SK-N-SH (cell line): ENCODE measurements at regions not wholly inside any gene's neighbourhood (a gene's known extent, or its start where the extent isn't known, plus 50 kb on each side); places are given as distances from the start of the nearest gene placed in this dataset.

Source experiments
- CTCF ChIA-PET: fragments of 300-600, 350-600 bp; formaldehyde crosslinking; extraction: SDS; loops from one replicate; lab custom pipeline; 2021; lab: Yijun Ruan, JAX
- POLR2A ChIA-PET: fragments of 350-600 bp; sonication (Branson Sonifier 250); formaldehyde crosslinking; extraction: SDS; loops from one replicate; lab custom pipeline; 2020; ENCODE audit warnings: antibody characterized with exemption, inconsistent platforms; lab: Yijun Ruan, JAX
- DNase-seq: peaks from one replicate; pipeline ENCODE4 v3.0.0; 2012
- H2AFZ ChIP-seq: fragments of 200-600 bp; sonication (generic); 2 replicates; pipeline ENCODE4 v1.8.1; 2016; ENCODE audit warnings: antibody characterized with exemption, mild to moderate bottlenecking, low read depth
- H3F3A ChIP-seq: fragments of 200-600 bp; sonication (generic); replicated peaks from 2 replicates; pipeline ENCODE3; 2016; ENCODE audit warnings: antibody characterized with exemption, mild to moderate bottlenecking; ENCODE audit not compliant: insufficient read depth
- H3K27ac ChIP-seq, 2 experiments: fragments of 200-500 bp in 1 of 2; fragments of 200-600 bp in 1 of 2; sonication (Bioruptor generic) in 1 of 2; sonication (generic), shearing (Covaris generic) in 1 of 2; 2 replicates each; pipeline versions ENCODE4 v1.5.1 to v1.6.1; 2014 to 2016; ENCODE audit warnings: low read depth in 2 of 2, inconsistent platforms in 1 of 2, low read length in 1 of 2, mild to moderate bottlenecking in 1 of 2, mixed read lengths in 1 of 2
- H3K27me3 ChIP-seq: fragments of 200-600 bp; sonication (generic), shearing (Covaris generic); 2 replicates; pipeline ENCODE4 v1.6.1; 2016; ENCODE audit warnings: mixed run types; ENCODE audit not compliant: insufficient read depth
- H3K36me3 ChIP-seq, 2 experiments: fragments of 200-500 bp in 1 of 2; fragments of 200-600 bp in 1 of 2; sonication (Bioruptor generic) in 1 of 2; sonication (generic) in 1 of 2; replicated peaks in 1 of 2; 2 replicates each; pipeline versions ENCODE3 to v1.5.1; 2014 to 2016; ENCODE audit warnings: low read length in 1 of 2, mild to moderate bottlenecking in 1 of 2; ENCODE audit not compliant: insufficient read depth in 2 of 2, control insufficient read depth in 1 of 2
- H3K4me1 ChIP-seq, 2 experiments: fragments of 200-500 bp in 1 of 2; fragments of 200-600 bp in 1 of 2; sonication (Bioruptor generic) in 1 of 2; sonication (generic), shearing (Covaris generic) in 1 of 2; 2 replicates each; pipeline versions ENCODE4 v1.5.1 to v1.6.1; 2014 to 2016; ENCODE audit warnings: low read depth in 1 of 2, low read length in 1 of 2, mixed run types in 1 of 2; ENCODE audit not compliant: insufficient read depth in 2 of 2, control insufficient read depth in 1 of 2
- H3K4me2 ChIP-seq: fragments of 200-600 bp; sonication (generic), shearing (Covaris generic); 2 replicates; pipeline ENCODE4 v1.6.1; 2017; ENCODE audit warnings: mixed run types
- H3K4me3 ChIP-seq, 2 experiments: fragments of 200-500 bp in 1 of 2; fragments of 200-600 bp in 1 of 2; sonication (Bioruptor generic) in 1 of 2; sonication (generic), shearing (Covaris generic) in 1 of 2; 2 replicates each; pipeline versions ENCODE4 v1.5.1 to v1.8.1; 2014 to 2016; ENCODE audit warnings: low read depth in 2 of 2, inconsistent platforms in 1 of 2, low read length in 1 of 2, mild to moderate bottlenecking in 1 of 2, mixed read lengths in 1 of 2, moderate library complexity in 1 of 2
- H3K79me2 ChIP-seq: fragments of 200-600 bp; sonication (generic); 2 replicates; pipeline ENCODE4 v1.8.1; 2017; ENCODE audit warnings: mild to moderate bottlenecking; ENCODE audit not compliant: insufficient read depth
- H3K9ac ChIP-seq: fragments of 200-600 bp; sonication (generic); 2 replicates; pipeline ENCODE4 v1.6.1; 2017; ENCODE audit warnings: mixed run types
- H3K9me2 ChIP-seq: fragments of 200-600 bp; sonication (generic); 2 replicates; pipeline ENCODE4 v1.6.1; 2017; ENCODE audit warnings: mixed run types
- H3K9me3 ChIP-seq: fragments of 200-600 bp; sonication (generic); 2 replicates; pipeline ENCODE4 v1.6.1; 2017; ENCODE audit warnings: mixed run types, mild to moderate bottlenecking, moderate library complexity
- H4K20me1 ChIP-seq: fragments of 200-600 bp; sonication (generic); 2 replicates; pipeline ENCODE4 v1.6.1; 2017; ENCODE audit warnings: mild to moderate bottlenecking, mixed run types; ENCODE audit not compliant: insufficient read depth
- ELF1 ChIP-seq: IDR thresholded peaks from 2 replicates; pipeline ENCODE4 v1.4.0; 2012
- EZH2phosphoT487 ChIP-seq: fragments of 200-600 bp; sonication (generic); IDR thresholded peaks from 2 replicates; pipeline ENCODE4 v1.6.1; 2017; ENCODE audit warnings: low read depth, mixed run types, mild to moderate bottlenecking, antibody characterized with exemption, moderate library complexity, borderline replicate concordance
- FOXJ3 ChIP-seq: sonication (generic); formaldehyde crosslinking; IDR thresholded peaks from 2 replicates; pipeline ENCODE4 v1.5.1; 2020; ENCODE audit warnings: mild to moderate bottlenecking, missing genetic modification reagents
- FOXM1 ChIP-seq: IDR thresholded peaks from 2 replicates; pipeline ENCODE4 v1.4.0; 2012; ENCODE audit warnings: low read depth, mild to moderate bottlenecking
- JUND ChIP-seq: IDR thresholded peaks from 2 replicates; pipeline ENCODE4 v1.4.0; 2012
- MXI1 ChIP-seq: IDR thresholded peaks from 2 replicates; pipeline ENCODE4 v1.6.1; 2012; ENCODE audit warnings: mild to moderate bottlenecking, low read depth, low read length, improper control_type of control experiment
- NFIC ChIP-seq: IDR thresholded peaks from 2 replicates; pipeline ENCODE4 v1.4.0; 2012; ENCODE audit warnings: borderline replicate concordance
- RXRA ChIP-seq: IDR thresholded peaks from 2 replicates; pipeline ENCODE4 v1.4.0; 2012; ENCODE audit warnings: low read depth, mild to moderate bottlenecking, borderline replicate concordance
- SIN3A ChIP-seq: IDR thresholded peaks from 2 replicates; pipeline ENCODE4 v1.6.1; 2012; ENCODE audit warnings: low read depth, mild to moderate bottlenecking, low read length, moderate library complexity, borderline replicate concordance
- TEAD4 ChIP-seq: IDR thresholded peaks from 2 replicates; pipeline ENCODE4 v1.4.0; 2012; ENCODE audit warnings: mild to moderate bottlenecking, borderline replicate concordance; ENCODE audit not compliant: insufficient read depth
- YY1 ChIP-seq: IDR thresholded peaks from 2 replicates; pipeline ENCODE4 v1.4.0; 2012; ENCODE audit warnings: low read depth, mild to moderate bottlenecking
- WGBS: methylation state at CpG from one replicate; pipeline ENCODE4 v1.1.6; 2017; ENCODE audit warnings: low lambda C conversion rate; 5-methylcytosine and 5-hydroxymethylcytosine counted together
- TF ChIP-seq, protein P1 (sequence below): IDR thresholded peaks from 2 replicates; pipeline ENCODE4 v1.4.0; 2012; ENCODE audit warnings: low read depth, borderline replicate concordance
- TF ChIP-seq, protein P2 (sequence below): IDR thresholded peaks from 2 replicates; pipeline ENCODE4 v1.4.0; 2012; ENCODE audit warnings: low read depth
- TF ChIP-seq, protein P3 (sequence below): fragments of 150-350 bp; IDR thresholded peaks from 2 replicates; pipeline ENCODE4 v1.6.1; 2016; ENCODE audit warnings: mild to moderate bottlenecking, low read depth, low read length
- TF ChIP-seq, protein P4 (sequence below): IDR thresholded peaks from 2 replicates; pipeline ENCODE4 v1.6.1; 2012; ENCODE audit warnings: mild to moderate bottlenecking, low read depth, low read length, moderate library complexity

DNA sequence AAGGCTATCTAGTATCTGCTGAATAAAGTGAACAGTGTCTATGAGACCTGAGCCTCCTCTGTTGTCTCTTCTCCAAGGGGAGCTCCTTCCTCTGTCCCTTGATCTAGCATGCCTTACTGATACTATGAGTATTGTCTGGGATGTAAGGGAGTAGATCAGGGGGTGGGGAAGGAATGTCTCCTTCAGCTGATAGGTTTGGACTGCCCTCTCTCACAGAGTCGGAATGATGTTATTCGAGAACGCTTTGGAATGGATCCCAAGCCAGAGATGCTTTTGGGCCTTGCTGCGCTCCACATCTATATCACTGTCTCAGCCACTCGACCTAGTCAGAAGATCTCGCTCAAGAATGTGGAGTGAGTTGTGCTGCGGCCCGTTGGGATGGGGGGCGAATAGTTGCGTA lies 68.3 kb upstream of the PRPS1 start:
- Histone ChIP-seq H3K27ac (no peak overlapping the region), H3K9me2 (no peaks in the 10 kb centered on the region)
- no peak for TF ChIP-seq MXI1
- TF ChIP-seq NFIC = no peak
- TF ChIP-seq, protein P1, sequence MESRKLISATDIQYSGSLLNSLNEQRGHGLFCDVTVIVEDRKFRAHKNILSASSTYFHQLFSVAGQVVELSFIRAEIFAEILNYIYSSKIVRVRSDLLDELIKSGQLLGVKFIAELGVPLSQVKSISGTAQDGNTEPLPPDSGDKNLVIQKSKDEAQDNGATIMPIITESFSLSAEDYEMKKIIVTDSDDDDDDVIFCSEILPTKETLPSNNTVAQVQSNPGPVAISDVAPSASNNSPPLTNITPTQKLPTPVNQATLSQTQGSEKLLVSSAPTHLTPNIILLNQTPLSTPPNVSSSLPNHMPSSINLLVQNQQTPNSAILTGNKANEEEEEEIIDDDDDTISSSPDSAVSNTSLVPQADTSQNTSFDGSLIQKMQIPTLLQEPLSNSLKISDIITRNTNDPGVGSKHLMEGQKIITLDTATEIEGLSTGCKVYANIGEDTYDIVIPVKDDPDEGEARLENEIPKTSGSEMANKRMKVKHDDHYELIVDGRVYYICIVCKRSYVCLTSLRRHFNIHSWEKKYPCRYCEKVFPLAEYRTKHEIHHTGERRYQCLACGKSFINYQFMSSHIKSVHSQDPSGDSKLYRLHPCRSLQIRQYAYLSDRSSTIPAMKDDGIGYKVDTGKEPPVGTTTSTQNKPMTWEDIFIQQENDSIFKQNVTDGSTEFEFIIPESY = no peak
- TF ChIP-seq, protein P2, sequence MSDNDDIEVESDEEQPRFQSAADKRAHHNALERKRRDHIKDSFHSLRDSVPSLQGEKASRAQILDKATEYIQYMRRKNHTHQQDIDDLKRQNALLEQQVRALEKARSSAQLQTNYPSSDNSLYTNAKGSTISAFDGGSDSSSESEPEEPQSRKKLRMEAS = no peak
- TF ChIP-seq YY1 = no peak
- no peak for TF ChIP-seq FOXJ3 (CRISPR knock-in tag)
- no peak for TF ChIP-seq JUND
- TF ChIP-seq TEAD4 = no peak
- TF ChIP-seq, protein P3, sequence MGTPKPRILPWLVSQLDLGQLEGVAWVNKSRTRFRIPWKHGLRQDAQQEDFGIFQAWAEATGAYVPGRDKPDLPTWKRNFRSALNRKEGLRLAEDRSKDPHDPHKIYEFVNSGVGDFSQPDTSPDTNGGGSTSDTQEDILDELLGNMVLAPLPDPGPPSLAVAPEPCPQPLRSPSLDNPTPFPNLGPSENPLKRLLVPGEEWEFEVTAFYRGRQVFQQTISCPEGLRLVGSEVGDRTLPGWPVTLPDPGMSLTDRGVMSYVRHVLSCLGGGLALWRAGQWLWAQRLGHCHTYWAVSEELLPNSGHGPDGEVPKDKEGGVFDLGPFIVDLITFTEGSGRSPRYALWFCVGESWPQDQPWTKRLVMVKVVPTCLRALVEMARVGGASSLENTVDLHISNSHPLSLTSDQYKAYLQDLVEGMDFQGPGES = no peak
- TF ChIP-seq ELF1 = no peak
- TF ChIP-seq FOXM1 = no peak
- TF ChIP-seq EZH2phosphoT487 = no peak
- no peak for TF ChIP-seq RXRA
- no peak for TF ChIP-seq SIN3A
- TF ChIP-seq, protein P4, sequence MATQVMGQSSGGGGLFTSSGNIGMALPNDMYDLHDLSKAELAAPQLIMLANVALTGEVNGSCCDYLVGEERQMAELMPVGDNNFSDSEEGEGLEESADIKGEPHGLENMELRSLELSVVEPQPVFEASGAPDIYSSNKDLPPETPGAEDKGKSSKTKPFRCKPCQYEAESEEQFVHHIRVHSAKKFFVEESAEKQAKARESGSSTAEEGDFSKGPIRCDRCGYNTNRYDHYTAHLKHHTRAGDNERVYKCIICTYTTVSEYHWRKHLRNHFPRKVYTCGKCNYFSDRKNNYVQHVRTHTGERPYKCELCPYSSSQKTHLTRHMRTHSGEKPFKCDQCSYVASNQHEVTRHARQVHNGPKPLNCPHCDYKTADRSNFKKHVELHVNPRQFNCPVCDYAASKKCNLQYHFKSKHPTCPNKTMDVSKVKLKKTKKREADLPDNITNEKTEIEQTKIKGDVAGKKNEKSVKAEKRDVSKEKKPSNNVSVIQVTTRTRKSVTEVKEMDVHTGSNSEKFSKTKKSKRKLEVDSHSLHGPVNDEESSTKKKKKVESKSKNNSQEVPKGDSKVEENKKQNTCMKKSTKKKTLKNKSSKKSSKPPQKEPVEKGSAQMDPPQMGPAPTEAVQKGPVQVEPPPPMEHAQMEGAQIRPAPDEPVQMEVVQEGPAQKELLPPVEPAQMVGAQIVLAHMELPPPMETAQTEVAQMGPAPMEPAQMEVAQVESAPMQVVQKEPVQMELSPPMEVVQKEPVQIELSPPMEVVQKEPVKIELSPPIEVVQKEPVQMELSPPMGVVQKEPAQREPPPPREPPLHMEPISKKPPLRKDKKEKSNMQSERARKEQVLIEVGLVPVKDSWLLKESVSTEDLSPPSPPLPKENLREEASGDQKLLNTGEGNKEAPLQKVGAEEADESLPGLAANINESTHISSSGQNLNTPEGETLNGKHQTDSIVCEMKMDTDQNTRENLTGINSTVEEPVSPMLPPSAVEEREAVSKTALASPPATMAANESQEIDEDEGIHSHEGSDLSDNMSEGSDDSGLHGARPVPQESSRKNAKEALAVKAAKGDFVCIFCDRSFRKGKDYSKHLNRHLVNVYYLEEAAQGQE = no peak
- TF ChIP-seq, all 33 proteins: peak for 0
- WGBS = 61% methylated on average over 8 of the region's 10 CpGs
- DNase-seq = no peak
- Histone ChIP-seq H4K20me1 (no peaks in the 10 kb centered on the region), H2AFZ (no peak overlapping the region), H3F3A (no peaks in the 10 kb centered on the region), H3K27me3 (no peaks in the 10 kb centered on the region), H3K9me3 (no peaks in the 10 kb centered on the region), H3K36me3 (no peaks in the 10 kb centered on the region), H3K9ac (no peak overlapping the region), H3K4me1 (no peaks in the 10 kb centered on the region; a peak in 1 of 4 replicates), H3K79me2 (no peaks in the 10 kb centered on the region), H3K4me2 (no peak overlapping the region), H3K4me3 (no peak overlapping the region)
- POLR2A ChIA-PET = no interaction called here
- CTCF ChIA-PET = no interaction called here
